Osteocyte (in vitro differentiated cells): ENCODE measurements at regions not wholly inside any gene's neighbourhood (a gene's known extent, or its start where the extent isn't known, plus 50 kb on each side); places are given as distances from the start of the nearest gene placed in this dataset.

Source experiments
- DNase-seq: peaks from one replicate; pipeline ENCODE4 v3.0.0; 2021; ENCODE audit warnings: mixed read lengths; ENCODE audit not compliant: unreplicated experiment; ENCODE audit errors: extremely low spot score
- H3K27ac Mint-ChIP-seq: one replicate; pipeline ENCODE4 v1.8.0; 2021; ENCODE audit warnings: mild to moderate bottlenecking, mixed read lengths; ENCODE audit not compliant: unreplicated experiment
- H3K27me3 Mint-ChIP-seq: one replicate; pipeline ENCODE4 v1.8.0; 2021; ENCODE audit warnings: mixed read lengths; ENCODE audit not compliant: unreplicated experiment
- H3K36me3 Mint-ChIP-seq: one replicate; pipeline ENCODE4 v1.8.0; 2021; ENCODE audit warnings: mixed read lengths; ENCODE audit not compliant: unreplicated experiment
- H3K4me1 Mint-ChIP-seq: one replicate; pipeline ENCODE4 v1.8.0; 2021; ENCODE audit warnings: mixed read lengths; ENCODE audit not compliant: unreplicated experiment
- H3K4me3 Mint-ChIP-seq: one replicate; pipeline ENCODE4 v1.8.0; 2021; ENCODE audit warnings: mild to moderate bottlenecking, moderate library complexity, mixed read lengths; ENCODE audit not compliant: unreplicated experiment
- H3K9me3 Mint-ChIP-seq: one replicate; pipeline ENCODE4 v1.8.0; 2021; ENCODE audit warnings: mixed read lengths; ENCODE audit not compliant: unreplicated experiment
- TF ChIP-seq, protein P1 (sequence below): fragments of 200-600 bp; sonication (generic); IDR thresholded peaks from 2 replicates; pipeline ENCODE4 v1.5.0; 2021; ENCODE audit warnings: antibody characterized with exemption, mild to moderate bottlenecking, moderate library complexity

DNA sequence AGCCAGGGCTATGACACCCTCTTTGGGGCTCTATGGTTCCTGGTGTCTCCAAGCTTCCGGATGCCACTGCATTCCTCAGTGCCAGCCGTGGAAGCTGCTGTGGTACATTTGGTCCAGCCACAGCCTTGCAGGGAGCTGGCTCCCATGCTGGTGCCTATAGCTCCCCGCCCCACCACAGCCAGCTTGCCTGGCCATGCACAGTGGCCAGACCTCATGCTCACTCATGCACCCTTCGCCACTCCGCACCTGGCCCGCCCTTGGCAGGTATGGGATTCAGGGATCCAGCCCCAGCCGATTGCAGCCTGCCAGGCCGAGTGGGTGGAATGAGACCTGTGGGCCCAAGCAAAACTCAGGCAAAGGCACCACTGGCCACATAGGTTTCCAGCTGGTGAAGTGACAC is 354.8 kb downstream of the GRIA2 start:
- H3K27me3 Mint-ChIP-seq = peaks cover 9% of the 10 kb centered on the region
- DNase-seq = peak; percentile 76
- TF ChIP-seq, protein P1, sequence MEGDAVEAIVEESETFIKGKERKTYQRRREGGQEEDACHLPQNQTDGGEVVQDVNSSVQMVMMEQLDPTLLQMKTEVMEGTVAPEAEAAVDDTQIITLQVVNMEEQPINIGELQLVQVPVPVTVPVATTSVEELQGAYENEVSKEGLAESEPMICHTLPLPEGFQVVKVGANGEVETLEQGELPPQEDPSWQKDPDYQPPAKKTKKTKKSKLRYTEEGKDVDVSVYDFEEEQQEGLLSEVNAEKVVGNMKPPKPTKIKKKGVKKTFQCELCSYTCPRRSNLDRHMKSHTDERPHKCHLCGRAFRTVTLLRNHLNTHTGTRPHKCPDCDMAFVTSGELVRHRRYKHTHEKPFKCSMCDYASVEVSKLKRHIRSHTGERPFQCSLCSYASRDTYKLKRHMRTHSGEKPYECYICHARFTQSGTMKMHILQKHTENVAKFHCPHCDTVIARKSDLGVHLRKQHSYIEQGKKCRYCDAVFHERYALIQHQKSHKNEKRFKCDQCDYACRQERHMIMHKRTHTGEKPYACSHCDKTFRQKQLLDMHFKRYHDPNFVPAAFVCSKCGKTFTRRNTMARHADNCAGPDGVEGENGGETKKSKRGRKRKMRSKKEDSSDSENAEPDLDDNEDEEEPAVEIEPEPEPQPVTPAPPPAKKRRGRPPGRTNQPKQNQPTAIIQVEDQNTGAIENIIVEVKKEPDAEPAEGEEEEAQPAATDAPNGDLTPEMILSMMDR = no peak
- no peaks in the 10 kb centered on the region for H3K36me3 Mint-ChIP-seq
- no peaks in the 10 kb centered on the region for H3K9me3 Mint-ChIP-seq
- no peak overlapping the region for H3K27ac Mint-ChIP-seq
- no peaks in the 10 kb centered on the region for H3K4me1 Mint-ChIP-seq
- no peak overlapping the region for H3K4me3 Mint-ChIP-seq

DNA sequence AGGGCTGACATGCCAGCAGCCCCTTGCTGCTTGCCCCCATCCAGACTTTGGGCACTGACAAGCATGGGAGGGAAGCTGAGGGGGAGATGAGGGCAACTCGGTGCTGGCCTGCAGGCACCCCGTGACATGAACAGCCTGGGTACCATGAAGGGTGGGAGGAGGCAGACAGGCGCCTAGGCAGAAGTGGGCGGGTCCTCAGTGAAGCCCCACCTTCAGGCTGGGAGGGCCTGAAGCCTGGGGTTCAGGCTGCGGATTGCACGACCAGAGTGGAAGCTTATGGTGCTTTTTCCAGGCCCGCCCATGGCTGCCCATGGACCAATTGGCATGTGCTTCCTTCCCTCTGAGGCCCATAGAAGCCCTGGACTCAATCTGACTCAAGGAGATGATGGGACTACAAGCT is 354.1 kb downstream of the GRIA2 start:
- Mint-ChIP-seq H3K27me3 (peaks cover 9% of the 10 kb centered on the region), H3K4me3 (no peak overlapping the region), H3K36me3 (no peaks in the 10 kb centered on the region), H3K27ac (no peak overlapping the region), H3K9me3 (no peaks in the 10 kb centered on the region), H3K4me1 (no peaks in the 10 kb centered on the region)
- TF ChIP-seq, protein P1 = no peak
- peak; percentile 73 for DNase-seq

DNA sequence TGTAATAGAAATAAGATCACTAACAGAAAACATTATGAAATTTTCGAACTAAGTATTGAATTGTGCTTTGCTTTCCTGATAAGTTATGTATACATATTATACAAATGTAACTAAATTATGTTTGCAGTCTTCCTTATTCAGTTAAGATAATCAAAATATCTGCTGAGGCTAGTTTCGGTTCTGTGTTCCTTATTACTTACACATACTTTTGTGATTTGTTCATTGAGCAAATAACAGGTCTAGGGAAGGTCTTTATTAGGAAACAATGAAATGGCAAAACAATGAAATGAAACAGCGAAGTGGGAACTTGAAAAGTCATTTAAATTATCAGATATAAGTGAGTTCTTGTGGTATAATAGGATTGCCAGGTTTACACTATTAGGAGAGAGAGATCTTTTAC is 352.4 kb downstream of the GRIA2 start:
- H3K36me3 Mint-ChIP-seq = no peaks in the 10 kb centered on the region
- no peaks in the 10 kb centered on the region for H3K9me3 Mint-ChIP-seq
- no peak overlapping the region for H3K4me3 Mint-ChIP-seq
- DNase-seq = no peak
- no peaks in the 10 kb centered on the region for H3K4me1 Mint-ChIP-seq
- H3K27ac Mint-ChIP-seq = no peak overlapping the region
- H3K27me3 Mint-ChIP-seq = peaks cover 9% of the 10 kb centered on the region
- TF ChIP-seq, protein P1 = no peak

DNA sequence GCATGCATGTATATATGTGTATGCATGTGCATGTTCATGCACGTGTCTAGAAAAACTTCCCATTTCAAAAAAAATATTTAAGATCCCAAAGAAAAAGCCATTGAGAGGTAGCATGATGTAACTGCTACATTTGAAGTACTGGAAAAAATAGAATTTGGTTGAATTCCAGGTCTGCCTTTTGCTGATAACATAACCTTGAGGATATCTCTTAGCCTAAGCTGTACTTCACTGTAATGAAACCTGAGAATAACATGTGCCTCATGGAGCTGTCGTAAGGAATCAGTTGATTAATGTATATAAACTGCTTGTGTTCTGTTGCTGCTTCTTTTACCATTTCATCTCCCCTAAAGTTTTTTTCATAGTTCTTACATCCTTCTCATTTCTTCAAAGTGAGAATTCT is 351.8 kb downstream of the GRIA2 start:
- Mint-ChIP-seq H3K4me1 (no peaks in the 10 kb centered on the region), H3K4me3 (no peak overlapping the region), H3K36me3 (no peaks in the 10 kb centered on the region), H3K9me3 (no peaks in the 10 kb centered on the region), H3K27me3 (peaks cover 9% of the 10 kb centered on the region), H3K27ac (no peak overlapping the region)
- TF ChIP-seq, protein P1 = no peak
- DNase-seq = no peak

DNA sequence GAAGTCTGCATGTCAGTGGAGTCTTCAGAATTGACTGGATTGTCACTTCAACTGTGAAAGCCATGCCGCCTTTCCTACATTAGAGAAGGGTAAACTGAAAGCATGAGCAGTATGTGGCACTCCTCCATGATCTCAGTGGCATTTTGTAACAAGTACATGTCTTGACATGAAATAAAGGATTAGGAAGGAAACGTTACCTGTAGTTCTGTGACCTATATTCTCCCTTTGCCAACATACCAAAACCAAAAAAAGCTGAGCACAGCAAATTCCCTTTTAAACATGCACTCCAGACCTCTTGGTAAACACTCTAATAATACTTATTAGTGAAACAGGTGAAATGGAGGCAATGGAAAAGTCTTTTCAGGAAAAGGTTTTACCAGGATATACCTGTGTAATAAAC is 344.2 kb downstream of the GRIA2 start:
- Mint-ChIP-seq H3K9me3 (no peaks in the 10 kb centered on the region), H3K36me3 (no peaks in the 10 kb centered on the region), H3K27ac (no peak overlapping the region), H3K4me1 (no peaks in the 10 kb centered on the region), H3K4me3 (no peak overlapping the region), H3K27me3 (peaks cover 9% of the 10 kb centered on the region)
- no peak for DNase-seq
- TF ChIP-seq, protein P1 = no peak
